Occipital lobe (tissue), 1 donor: ENCODE measurements at regions not wholly inside any gene's neighbourhood (a gene's known extent, or its start where the extent isn't known, plus 50 kb on each side); places are given as distances from the start of the nearest gene placed in this dataset.

Experiments
- DNase-seq: peaks from one replicate; lab custom pipeline; 2025; lab: John Stamatoyannopoulos, UW

DNA sequence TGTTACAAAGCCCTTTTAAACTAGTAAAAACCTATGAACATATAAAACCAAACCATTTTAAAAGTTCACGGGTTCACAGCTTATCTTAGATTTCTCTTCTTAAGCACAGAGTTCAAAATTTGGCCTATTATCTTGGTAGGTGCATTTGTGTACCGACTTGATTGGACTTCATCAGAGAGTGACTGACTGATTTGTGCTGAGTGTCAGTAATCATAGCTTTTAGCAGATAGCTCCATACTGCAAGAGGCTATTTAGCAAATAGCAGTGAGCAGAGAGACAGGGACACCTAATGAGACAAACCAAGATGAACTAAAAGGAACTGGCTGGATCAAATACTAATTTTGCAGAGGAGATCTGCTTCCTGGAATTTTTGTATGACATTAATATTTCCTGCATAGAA is 274.5 kb downstream of the PRR16 start:
- no peak for DNase-seq

DNA sequence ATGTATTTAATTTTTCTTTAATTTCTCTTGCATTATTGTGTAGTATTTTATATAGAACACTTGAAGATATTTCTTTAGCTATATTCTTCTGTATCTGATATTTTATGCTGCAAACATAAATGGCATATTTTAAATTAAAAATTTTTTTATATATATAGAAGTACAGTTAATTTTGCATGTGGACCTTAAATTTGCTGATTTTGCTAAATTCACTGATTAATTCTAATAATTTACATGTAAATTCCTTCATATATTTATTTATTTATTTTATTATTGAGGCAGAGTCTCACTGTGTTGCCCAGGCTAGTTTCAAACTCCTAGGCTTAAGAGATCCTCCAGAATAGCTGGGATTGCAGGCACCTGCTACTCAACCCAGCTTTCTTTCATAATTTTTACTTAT is 276.9 kb downstream of the PRR16 start:
- no peak for DNase-seq

GRCh38 chr5:120748474-120748873 is 284.4 kb downstream of the PRR16 start:
- DNase-seq = no peak

GRCh38 chr5:120749737-120750136 is 285.6 kb downstream of the PRR16 start:
- DNase-seq = no peak

DNA sequence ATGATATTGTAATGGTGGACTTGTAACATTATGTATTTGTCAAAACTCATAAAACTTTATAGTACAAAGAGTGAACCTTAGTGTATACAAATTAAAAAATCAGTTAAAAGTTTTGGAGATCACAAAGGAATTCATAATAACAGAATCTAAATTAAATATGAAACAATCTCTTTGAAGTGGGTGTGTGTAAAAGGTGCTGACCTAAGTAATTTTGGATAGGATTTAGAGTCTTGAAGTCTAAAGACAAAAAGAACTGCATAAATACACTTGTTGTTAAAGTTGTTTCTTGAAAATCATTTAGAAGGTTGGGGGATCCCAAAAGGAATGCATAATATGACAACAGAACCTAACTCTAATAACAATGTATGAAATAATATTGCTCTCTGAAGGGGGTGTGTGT is 295.5 kb downstream of the PRR16 start:
- DNase-seq = no peak

DNA sequence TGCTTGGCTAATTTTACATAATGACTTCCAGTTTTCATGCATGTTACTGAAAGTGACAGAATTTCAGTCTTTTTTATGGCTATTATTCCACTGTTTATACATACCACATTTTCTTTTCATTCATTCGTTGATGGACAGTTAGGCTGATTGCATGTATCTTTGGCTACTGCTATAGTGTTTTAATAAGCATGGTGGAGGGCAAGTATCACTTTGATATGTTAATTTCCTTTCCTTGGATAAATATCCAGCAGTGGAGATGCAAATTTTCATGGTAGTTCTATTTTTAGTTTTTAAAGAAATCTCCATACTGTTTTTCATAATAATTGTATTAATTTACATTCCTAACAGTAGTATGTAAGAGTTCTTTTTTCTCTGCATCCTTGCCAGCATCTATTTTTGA is 297.9 kb downstream of the PRR16 start:
- DNase-seq = no peak

- DNase-seq = no peak
Observed at GRCh38 chr5:120765189-120765588, 301.1 kb downstream of the PRR16 start.

GRCh38 chr5:120767178-120767820 is 303.2 kb downstream of the PRR16 start:
- no peak for DNase-seq

DNA sequence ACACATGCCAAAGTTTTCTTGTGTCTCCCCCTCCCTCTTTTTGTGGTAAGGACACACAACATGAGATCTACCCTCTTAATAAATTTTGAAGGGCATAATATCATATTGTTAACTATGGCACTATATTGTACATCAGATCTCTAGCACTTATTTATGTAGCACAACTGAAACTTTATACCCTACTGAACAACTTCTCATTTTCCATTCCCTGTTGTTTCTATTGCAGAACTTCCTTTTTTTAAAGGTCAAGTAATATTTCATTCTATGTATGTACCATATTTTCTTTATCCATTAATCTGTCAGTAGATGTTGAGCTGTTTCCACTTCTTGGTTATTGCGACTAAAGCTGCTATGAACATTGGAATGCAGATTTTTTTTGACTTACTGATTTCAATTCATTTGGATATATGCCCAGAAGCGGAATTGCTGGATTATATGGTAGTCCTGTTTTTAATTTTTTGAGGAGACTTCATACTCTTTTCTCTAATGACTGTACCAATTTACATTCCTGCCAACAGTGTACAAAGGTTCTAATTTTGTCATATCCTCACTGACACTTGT is 305.3 kb downstream of the PRR16 start:
- DNase-seq = no peak

DNA sequence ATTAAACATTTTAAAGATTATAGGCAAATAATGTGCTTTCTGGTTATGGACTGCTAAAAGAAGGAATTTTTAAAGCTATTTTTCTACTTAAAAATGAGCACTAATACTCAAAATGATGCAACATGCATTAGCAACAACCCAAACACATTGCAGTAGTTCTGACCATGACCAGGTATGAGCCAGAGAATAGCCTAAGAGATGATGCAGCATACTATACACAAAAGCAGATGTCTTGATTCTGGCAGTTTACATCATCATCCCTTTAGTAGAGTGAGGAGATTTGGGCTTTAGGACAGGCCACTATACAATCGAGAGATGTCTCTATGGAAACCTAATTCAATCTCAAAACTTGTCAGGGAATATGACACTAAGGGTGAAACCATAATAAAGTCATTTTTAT is 307.1 kb downstream of the PRR16 start:
- DNase-seq = no peak

DNA sequence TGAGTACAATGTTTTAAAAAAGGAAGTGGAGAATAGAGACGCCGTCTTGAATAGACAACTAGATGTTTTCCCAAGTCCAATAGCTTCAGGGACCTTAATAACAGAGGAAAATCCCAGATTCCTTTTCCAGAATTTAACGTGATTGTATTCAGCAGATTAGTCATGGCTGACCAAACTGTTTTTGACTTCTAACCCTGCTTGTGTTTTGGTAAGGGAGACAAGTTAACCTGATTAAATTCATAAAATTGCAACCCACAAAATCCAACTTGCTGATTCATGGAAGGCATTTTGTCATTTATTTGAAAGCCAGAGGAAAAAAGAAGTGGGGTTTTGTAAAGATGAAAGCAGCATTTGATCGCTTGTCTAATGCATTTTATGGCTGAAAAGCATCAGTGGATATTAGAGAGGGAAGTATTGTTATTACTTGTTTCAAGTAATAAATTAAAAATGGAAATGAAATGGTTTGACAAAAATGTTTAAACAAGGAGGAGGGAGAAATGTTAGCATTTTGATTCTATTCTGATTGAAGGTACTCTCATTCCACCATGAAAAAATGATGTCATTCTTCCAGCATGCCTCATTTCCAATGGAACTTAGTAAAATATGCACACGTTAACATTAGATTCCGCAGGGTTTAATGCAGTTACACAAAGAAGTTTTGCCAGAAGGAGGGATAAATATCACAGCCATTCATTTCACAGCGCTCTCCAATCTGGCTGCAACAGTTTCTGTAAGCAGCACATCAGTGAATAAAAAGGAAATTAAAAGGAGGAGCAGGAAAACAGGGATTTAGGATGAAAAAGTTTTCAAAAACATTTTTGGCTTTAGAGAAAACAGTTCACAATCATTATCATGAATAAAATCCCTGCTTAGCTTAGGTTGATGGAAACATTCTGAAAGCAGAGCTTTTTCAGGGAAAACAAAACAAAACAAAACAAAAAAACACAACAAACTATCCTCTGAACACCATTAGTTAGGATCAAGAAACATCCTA is 314.7 kb downstream of the PRR16 start:
- no peak for DNase-seq

- no peak for DNase-seq
Observed at GRCh38 chr5:120779674-120780073, 315.6 kb downstream of the PRR16 start.

DNA sequence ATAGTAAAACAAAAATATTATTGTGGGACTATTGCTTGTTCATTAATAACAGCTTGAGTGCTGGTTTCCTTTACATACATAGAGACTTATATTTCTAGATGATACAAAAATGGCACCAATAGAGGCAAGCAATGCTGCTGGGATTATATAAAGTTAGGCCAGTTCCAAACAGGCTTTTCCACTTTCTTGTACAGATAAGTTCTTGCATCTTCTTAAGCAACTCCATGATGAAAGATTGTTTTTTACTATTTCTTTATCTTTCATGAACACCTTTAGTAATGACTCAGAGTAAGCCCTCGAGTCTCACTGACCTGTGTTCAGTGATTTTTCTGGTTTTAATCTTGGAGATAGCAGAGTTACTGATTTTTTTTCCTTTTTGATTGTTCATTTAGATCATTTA is 324.4 kb downstream of the PRR16 start:
- DNase-seq = no peak

DNA sequence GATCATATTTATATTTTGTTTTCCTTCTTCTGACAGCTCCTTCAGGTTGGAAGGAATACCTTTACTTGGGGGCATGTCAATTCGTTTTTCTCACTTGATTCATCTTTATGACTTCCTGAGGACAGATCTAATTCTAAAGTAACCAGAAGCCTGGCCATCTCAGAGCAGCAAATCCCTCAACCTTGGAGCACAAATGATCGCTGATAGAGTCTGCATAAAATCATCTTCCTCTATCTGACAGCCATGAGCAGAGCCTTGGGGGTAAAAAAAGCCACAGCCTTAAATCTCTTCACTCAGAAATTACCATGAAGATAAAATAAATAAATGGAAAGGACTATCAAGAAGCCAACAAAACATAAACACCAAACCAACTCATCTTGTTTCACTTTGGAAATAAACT is 325.8 kb downstream of the PRR16 start:
- no peak for DNase-seq

GRCh38 chr5:120790339-120790738 is 326.2 kb downstream of the PRR16 start:
- DNase-seq = no peak

DNA sequence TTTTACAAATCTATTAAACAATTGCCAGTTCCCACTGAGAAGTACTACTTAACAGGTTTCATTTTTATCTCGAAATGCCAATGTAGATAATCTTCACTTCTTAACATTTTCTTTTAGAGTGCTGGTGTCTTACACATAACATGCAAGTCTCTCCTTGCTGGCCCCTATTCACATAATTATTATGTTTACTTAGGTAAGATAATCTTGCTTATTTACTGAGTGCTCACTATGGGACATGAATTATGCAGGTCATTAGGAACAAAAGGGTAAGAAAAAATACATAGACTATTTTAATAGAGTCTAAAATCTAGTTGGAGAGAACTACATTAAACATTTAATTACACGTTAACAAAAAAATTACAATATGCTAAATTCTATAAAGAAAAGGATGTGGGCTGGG is 328.4 kb downstream of the PRR16 start:
- DNase-seq = no peak

GRCh38 chr5:120794121-120794520 is 330.0 kb downstream of the PRR16 start:
- DNase-seq = no peak

GRCh38 chr5:120803282-120803681 is 339.2 kb downstream of the PRR16 start:
- DNase-seq = no peak

DNA sequence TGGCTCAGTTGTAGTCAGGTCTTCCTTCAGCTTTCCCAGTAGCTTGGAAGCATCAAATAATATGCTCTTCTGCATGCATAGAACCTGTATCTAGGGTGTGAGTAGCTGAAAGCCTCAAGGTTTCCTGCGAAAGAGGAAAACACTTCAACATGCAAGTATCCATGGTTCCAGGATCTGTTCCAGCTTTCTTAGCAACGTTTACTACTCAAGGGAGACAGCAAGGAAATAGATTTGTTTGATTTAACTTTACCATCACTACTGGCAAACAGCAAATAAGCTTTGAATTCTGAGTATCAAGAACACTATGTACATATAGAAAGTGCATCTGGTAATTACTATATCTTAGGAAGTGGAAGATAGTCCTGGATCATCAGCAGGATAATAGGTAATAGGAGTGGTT is 341.0 kb downstream of the PRR16 start:
- no peak for DNase-seq

- DNase-seq = no peak
Observed at GRCh38 chr5:120806202-120806601, 342.1 kb downstream of the PRR16 start.

GRCh38 chr5:120808135-120808534 is 344.0 kb downstream of the PRR16 start:
- no peak for DNase-seq

GRCh38 chr5:120808606-120809005 is 344.5 kb downstream of the PRR16 start:
- no peak for DNase-seq

GRCh38 chr5:120813551-120813950 is 349.5 kb downstream of the PRR16 start:
- no peak for DNase-seq
